HG02623 (cell line): ENCODE measurements at regions not wholly inside any gene's neighbourhood (a gene's known extent, or its start where the extent isn't known, plus 50 kb on each side); places are given as distances from the start of the nearest gene placed in this dataset.

Experiments used
- ATAC-seq: cut with Tn5 transposase; IDR thresholded peaks from one replicate; pipeline ENCODE4 v1.9.1; 2021; ENCODE audit warnings: moderate library complexity; ENCODE audit not compliant: unreplicated experiment

- no peak for ATAC-seq
Observed at GRCh38 chr20:40591536-40591935, 97.5 kb downstream of the MAFB start.

- no peak for ATAC-seq
Observed at GRCh38 chr20:40591119-40591518, 97.9 kb downstream of the MAFB start.

GRCh38 chr20:40589581-40589980, 99.5 kb downstream of the MAFB start:
- no peak for ATAC-seq

- no peak for ATAC-seq
Observed at GRCh38 chr20:40588891-40589290, 100.1 kb downstream of the MAFB start.

- ATAC-seq = no peak
Observed at GRCh38 chr20:40587038-40587437, 102.0 kb downstream of the MAFB start.

GRCh38 chr20:40584130-40584809, 104.8 kb downstream of the MAFB start:
- ATAC-seq = no peak

- ATAC-seq = no peak
Observed at GRCh38 chr20:40583636-40584035, 105.4 kb downstream of the MAFB start.

- ATAC-seq = no peak
Observed at GRCh38 chr20:40583205-40583604, 105.8 kb downstream of the MAFB start.

GRCh38 chr20:40582531-40582930, 106.5 kb downstream of the MAFB start:
- ATAC-seq = no peak

- no peak for ATAC-seq
Observed at GRCh38 chr20:40579701-40580100, 109.3 kb downstream of the MAFB start.

GRCh38 chr20:40578961-40579360, 110.1 kb downstream of the MAFB start:
- ATAC-seq = no peak

- ATAC-seq = no peak
Observed at GRCh38 chr20:40575851-40576250, 113.2 kb downstream of the MAFB start.

GRCh38 chr20:40572251-40572650, 116.8 kb downstream of the MAFB start:
- no peak for ATAC-seq

GRCh38 chr20:40571639-40572038, 117.4 kb downstream of the MAFB start:
- ATAC-seq = no peak

GRCh38 chr20:40568200-40568599, 120.8 kb downstream of the MAFB start:
- no peak for ATAC-seq

GRCh38 chr20:40565682-40566040, 123.4 kb downstream of the MAFB start:
- no peak for ATAC-seq

GRCh38 chr20:40565001-40565681, 123.9 kb downstream of the MAFB start:
- no peak for ATAC-seq

- ATAC-seq = no peak
Observed at GRCh38 chr20:40563296-40563950, 125.6 kb downstream of the MAFB start.

GRCh38 chr20:40562031-40562430, 127.0 kb downstream of the MAFB start:
- ATAC-seq = no peak

GRCh38 chr20:40561187-40561586, 127.8 kb downstream of the MAFB start:
- no peak for ATAC-seq

- ATAC-seq = no peak
Observed at GRCh38 chr20:40558212-40558611, 130.8 kb downstream of the MAFB start.

- no peak for ATAC-seq
Observed at GRCh38 chr20:40551125-40551530, 137.9 kb downstream of the MAFB start.
